Activated T-helper 17 cell treated with anti-CD3 and anti-CD28 coated beads, Interleukin-2, amount 50 U/mL, for 72 hours (primary cell): ENCODE measurements at regions not wholly inside any gene's neighbourhood (a gene's known extent, or its start where the extent isn't known, plus 50 kb on each side); places are given as distances from the start of the nearest gene placed in this dataset.

Source experiments
- ATAC-seq: fragments of 150-1000 bp; cut with Tn5 transposase; replicated peaks from 2 replicates; pipeline ENCODE4 v1.10.0; 2021; ENCODE audit warnings: mild to moderate bottlenecking, moderate library complexity
- H3K27ac Mint-ChIP-seq: one replicate; pipeline ENCODE4 v1.8.0; 2022; ENCODE audit warnings: mixed read lengths
- H3K27me3 Mint-ChIP-seq: one replicate; pipeline ENCODE4 v1.8.0; 2022; ENCODE audit warnings: mixed read lengths
- H3K36me3 Mint-ChIP-seq: one replicate; pipeline ENCODE4 v1.8.0; 2022; ENCODE audit warnings: low read depth, mild to moderate bottlenecking, mixed read lengths
- H3K4me1 Mint-ChIP-seq: one replicate; pipeline ENCODE4 v1.8.0; 2022; ENCODE audit warnings: mixed read lengths
- H3K4me3 Mint-ChIP-seq: one replicate; pipeline ENCODE4 v1.8.0; 2022; ENCODE audit warnings: mild to moderate bottlenecking, mixed read lengths
- H3K9me3 Mint-ChIP-seq: one replicate; pipeline ENCODE4 v1.8.0; 2022; ENCODE audit warnings: mixed read lengths

GRCh38 chr7:68009716-68010115, 1013.1 kb downstream of the TYW1 start:
- Mint-ChIP-seq H3K27me3 (no peaks in the 10 kb centered on the region), H3K4me3 (no peak overlapping the region), H3K27ac (no peak overlapping the region), H3K9me3 (peaks cover 20% of the 10 kb centered on the region), H3K4me1 (peaks cover 5% of the 10 kb centered on the region), H3K36me3 (no peaks in the 10 kb centered on the region)
- no peak for ATAC-seq

- no peaks in the 10 kb centered on the region for H3K27me3 Mint-ChIP-seq
- H3K4me3 Mint-ChIP-seq, result no peak overlapping the region
- H3K4me1 Mint-ChIP-seq, result peaks cover 5% of the 10 kb centered on the region
- H3K36me3 Mint-ChIP-seq, result no peaks in the 10 kb centered on the region
- no peak for ATAC-seq
- H3K9me3 Mint-ChIP-seq, result peaks cover 14% of the 10 kb centered on the region
- H3K27ac Mint-ChIP-seq, result no peak overlapping the region
These were observed 1017.6 kb downstream of the TYW1 start for GRCh38 chr7:68014031-68014736.

GRCh38 chr7:68015122-68015977, 1018.7 kb downstream of the TYW1 start:
- Mint-ChIP-seq H3K9me3 (peaks cover 10% of the 10 kb centered on the region), H3K27me3 (no peaks in the 10 kb centered on the region), H3K36me3 (no peaks in the 10 kb centered on the region), H3K27ac (no peak overlapping the region), H3K4me3 (no peak overlapping the region), H3K4me1 (no peaks in the 10 kb centered on the region)
- ATAC-seq, result no peak

GRCh38 chr7:68015978-68016532, 1019.4 kb downstream of the TYW1 start:
- H3K4me1 Mint-ChIP-seq, result no peaks in the 10 kb centered on the region
- peaks cover 10% of the 10 kb centered on the region for H3K9me3 Mint-ChIP-seq
- H3K27me3 Mint-ChIP-seq, result no peaks in the 10 kb centered on the region
- no peak overlapping the region for H3K4me3 Mint-ChIP-seq
- H3K27ac Mint-ChIP-seq, result no peak overlapping the region
- no peak for ATAC-seq
- H3K36me3 Mint-ChIP-seq, result no peaks in the 10 kb centered on the region

GRCh38 chr7:68020102-68020501, 1023.5 kb downstream of the TYW1 start:
- Mint-ChIP-seq H3K4me3 (no peak overlapping the region), H3K4me1 (no peaks in the 10 kb centered on the region), H3K27me3 (no peaks in the 10 kb centered on the region), H3K36me3 (no peaks in the 10 kb centered on the region), H3K27ac (no peak overlapping the region), H3K9me3 (peaks cover 10% of the 10 kb centered on the region)
- no peak for ATAC-seq

GRCh38 chr7:68025369-68025768, 1028.7 kb downstream of the TYW1 start:
- H3K27me3 Mint-ChIP-seq, result no peaks in the 10 kb centered on the region
- peaks cover 13% of the 10 kb centered on the region for H3K9me3 Mint-ChIP-seq
- H3K4me1 Mint-ChIP-seq, result no peaks in the 10 kb centered on the region
- no peak overlapping the region for H3K4me3 Mint-ChIP-seq
- no peak overlapping the region for H3K27ac Mint-ChIP-seq
- ATAC-seq, result no peak
- H3K36me3 Mint-ChIP-seq, result no peaks in the 10 kb centered on the region

GRCh38 chr7:68030530-68030929, 1033.9 kb downstream of the TYW1 start:
- no peak overlapping the region for H3K27ac Mint-ChIP-seq
- H3K9me3 Mint-ChIP-seq, result peaks cover 19% of the 10 kb centered on the region
- H3K27me3 Mint-ChIP-seq, result no peaks in the 10 kb centered on the region
- no peaks in the 10 kb centered on the region for H3K4me1 Mint-ChIP-seq
- no peak for ATAC-seq
- H3K36me3 Mint-ChIP-seq, result no peaks in the 10 kb centered on the region
- no peak overlapping the region for H3K4me3 Mint-ChIP-seq

GRCh38 chr7:68031180-68031943, 1034.7 kb downstream of the TYW1 start:
- no peaks in the 10 kb centered on the region for H3K4me1 Mint-ChIP-seq
- peaks cover 15% of the 10 kb centered on the region for H3K9me3 Mint-ChIP-seq
- H3K27ac Mint-ChIP-seq, result no peak overlapping the region
- H3K36me3 Mint-ChIP-seq, result no peaks in the 10 kb centered on the region
- ATAC-seq, result no peak
- no peaks in the 10 kb centered on the region for H3K27me3 Mint-ChIP-seq
- H3K4me3 Mint-ChIP-seq, result no peak overlapping the region

- Mint-ChIP-seq H3K27ac (no peak overlapping the region), H3K9me3 (peaks cover 18% of the 10 kb centered on the region), H3K27me3 (no peaks in the 10 kb centered on the region), H3K4me1 (no peaks in the 10 kb centered on the region), H3K4me3 (no peak overlapping the region), H3K36me3 (no peaks in the 10 kb centered on the region)
- no peak for ATAC-seq
These were observed 1042.1 kb downstream of the TYW1 start for GRCh38 chr7:68038621-68039314.

GRCh38 chr7:68041554-68041953, 1044.9 kb downstream of the TYW1 start:
- no peak for ATAC-seq
- no peaks in the 10 kb centered on the region for H3K36me3 Mint-ChIP-seq
- H3K4me3 Mint-ChIP-seq, result no peak overlapping the region
- H3K27me3 Mint-ChIP-seq, result no peaks in the 10 kb centered on the region
- no peaks in the 10 kb centered on the region for H3K4me1 Mint-ChIP-seq
- H3K27ac Mint-ChIP-seq, result no peak overlapping the region
- H3K9me3 Mint-ChIP-seq, result peaks cover 15% of the 10 kb centered on the region

GRCh38 chr7:68043546-68043945, 1046.9 kb downstream of the TYW1 start:
- H3K4me1 Mint-ChIP-seq, result no peaks in the 10 kb centered on the region
- ATAC-seq, result no peak
- peaks cover 14% of the 10 kb centered on the region for H3K9me3 Mint-ChIP-seq
- no peak overlapping the region for H3K4me3 Mint-ChIP-seq
- no peaks in the 10 kb centered on the region for H3K36me3 Mint-ChIP-seq
- H3K27ac Mint-ChIP-seq, result no peak overlapping the region
- no peaks in the 10 kb centered on the region for H3K27me3 Mint-ChIP-seq

- Mint-ChIP-seq H3K4me1 (no peaks in the 10 kb centered on the region), H3K36me3 (no peaks in the 10 kb centered on the region), H3K4me3 (no peak overlapping the region), H3K27me3 (no peaks in the 10 kb centered on the region), H3K27ac (no peak overlapping the region), H3K9me3 (peaks cover 4% of the 10 kb centered on the region)
- ATAC-seq, result no peak
These were observed 1054.0 kb downstream of the TYW1 start for GRCh38 chr7:68050627-68051026.

- H3K4me3 Mint-ChIP-seq, result no peak overlapping the region
- H3K27ac Mint-ChIP-seq, result no peak overlapping the region
- H3K4me1 Mint-ChIP-seq, result no peaks in the 10 kb centered on the region
- no peaks in the 10 kb centered on the region for H3K27me3 Mint-ChIP-seq
- no peak for ATAC-seq
- peaks cover 9% of the 10 kb centered on the region for H3K9me3 Mint-ChIP-seq
- H3K36me3 Mint-ChIP-seq, result no peaks in the 10 kb centered on the region
These were observed 1061.4 kb downstream of the TYW1 start for GRCh38 chr7:68058014-68058413.

- Mint-ChIP-seq H3K36me3 (no peaks in the 10 kb centered on the region), H3K27me3 (no peaks in the 10 kb centered on the region), H3K27ac (no peak overlapping the region), H3K9me3 (peaks cover 9% of the 10 kb centered on the region), H3K4me1 (no peaks in the 10 kb centered on the region), H3K4me3 (no peak overlapping the region)
- ATAC-seq, result no peak
These were observed 1066.5 kb downstream of the TYW1 start for GRCh38 chr7:68063171-68063570.
